ENCODE measurements at regions not wholly inside any gene's neighbourhood (a gene's known extent, or its start where the extent isn't known, plus 50 kb on each side); places are given as distances from the start of the nearest gene placed in this dataset.

- TF ChIP-seq CTCF (IDR thresholded peaks at IDR 0.05; ENCODE audit: low read depth, low read length) (no peak), MAX (IDR thresholded peaks at IDR 0.05; ENCODE audit: low read depth, low read length) (no peak), MYC (IDR thresholded peaks at IDR 0.05; ENCODE audit: low read depth, low read length) (no peak)
Observed at GRCh38 chr12:38384816-38385378, 68.3 kb downstream of the ALG10B start.
